ENCODE measurements at regions not wholly inside any gene's neighbourhood (a gene's known extent, or its start where the extent isn't known, plus 50 kb on each side); places are given as distances from the start of the nearest gene placed in this dataset.
"Not testable (repeated sequence)": the region's sequence is repeated elsewhere in the genome, so short reads cannot be mapped to it uniquely, and the experiment has no call there.

DNA sequence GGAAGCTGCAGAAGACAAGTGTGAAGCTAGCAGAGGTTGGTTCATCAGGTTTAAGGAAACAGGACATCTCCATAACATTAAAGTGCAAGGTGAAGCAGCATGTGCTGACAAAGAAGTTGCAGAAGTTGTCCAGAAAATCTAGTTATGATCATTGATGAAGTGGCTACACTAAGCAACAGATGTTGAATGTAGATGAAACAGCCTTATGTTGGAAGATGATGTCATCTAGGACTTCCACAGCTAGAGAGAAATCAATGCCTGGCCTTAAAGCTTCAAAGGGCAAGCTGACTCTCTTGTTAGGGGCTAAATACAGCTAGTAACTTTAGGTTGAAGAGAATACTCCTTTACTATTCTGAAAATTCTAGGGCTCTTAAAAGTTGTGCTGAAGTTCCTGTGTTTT is 340.2 kb upstream of the SOX9 start (continued):
- TF ChIP-seq CBX8 (IDR thresholded peaks at IDR 0.05; ENCODE audit: borderline replicate concordance, low read depth, low read length): no peak
- TF ChIP-seq CTBP2 (IDR thresholded peaks at IDR 0.05; ENCODE audit: borderline replicate concordance, insufficient read depth, insufficient read length, low read length): no peak
- TF ChIP-seq GABPA (IDR thresholded peaks at IDR 0.05; ENCODE audit: borderline replicate concordance, insufficient read depth, low read length): no peak
- no peak for TF ChIP-seq ASH2L (IDR thresholded peaks at IDR 0.05; ENCODE audit: low read length)
- no peak for TF ChIP-seq RBBP5 (IDR thresholded peaks at IDR 0.05; ENCODE audit: borderline replicate concordance, low read depth, low read length)
- no peak for TF ChIP-seq RNF2 (IDR thresholded peaks at IDR 0.05; ENCODE audit: borderline replicate concordance, low read depth, low read length, missing control alignments, poor library complexity, severe bottlenecking)
- TF ChIP-seq FOSL1 (IDR thresholded peaks at IDR 0.05; ENCODE audit: insufficient read depth, low read depth, low read length): no peak

GRCh38 chr17:71782021-71782420 is 338.8 kb upstream of the SOX9 start:
- H3K9me3 ChIP-seq (ENCODE audit: insufficient read depth in 2 of 2, low read depth in 1 of 2, low read length in 1 of 2); POLR2A ChIA-PET (ENCODE audit: partially characterized antibody); H2AFZ ChIP-seq (ENCODE audit: low read length); H4K91ac ChIP-seq (replicated peaks; ENCODE audit: insufficient read length, low read length); H3K27ac ChIP-seq (ENCODE audit: low read depth, low read length); H3K23ac ChIP-seq (ENCODE audit: insufficient read length); H2BK120ac ChIP-seq (replicated peaks; ENCODE audit: low read depth, low read length); H3K4me1 ChIP-seq (replicated peaks in 1 of 4; ENCODE audit: control insufficient read depth in 3 of 4, insufficient read depth in 4 of 4, low read length in 3 of 4); H3K36me3 ChIP-seq (ENCODE audit: control insufficient read depth in 2 of 4, insufficient read depth in 4 of 4, low read length in 3 of 4); H3K4me3 ChIP-seq (ENCODE audit: extremely low read depth in 1 of 4, insufficient read depth in 2 of 4, low read depth in 3 of 4, low read length in 4 of 4); H2BK20ac ChIP-seq (ENCODE audit: low read length); H2AK5ac ChIP-seq (ENCODE audit: low read depth, low read length); FAIRE-seq; H3K27me3 ChIP-seq (replicated peaks in 1 of 4; ENCODE audit: control insufficient read depth in 3 of 4, extremely low read depth in 1 of 4, insufficient read depth in 3 of 4, low read length in 3 of 4); DNase-seq (ENCODE audit: low read depth in 1 of 2, low spot score in 2 of 2); CTCF ChIA-PET (ENCODE audit: partially characterized antibody); H3K9ac ChIP-seq (replicated peaks in 1 of 4; ENCODE audit: extremely low read depth in 1 of 4, low read depth in 3 of 4, low read length in 3 of 4); H3K14ac ChIP-seq (ENCODE audit: insufficient read length); H3K79me2 ChIP-seq (ENCODE audit: control insufficient read depth in 1 of 2, insufficient read depth in 2 of 2, low read length in 2 of 2); H3K4me2 ChIP-seq (ENCODE audit: insufficient read depth in 1 of 2, low read depth in 2 of 2, low read length in 2 of 2); H3K23me2 ChIP-seq (ENCODE audit: low read depth, low read length); H3K18ac ChIP-seq (ENCODE audit: extremely low read depth, low read length); H4K20me1 ChIP-seq (replicated peaks in 1 of 2; ENCODE audit: control insufficient read depth in 1 of 2, insufficient read depth in 2 of 2, low read length in 2 of 2); H4K5ac ChIP-seq (ENCODE audit: insufficient read length, low read depth, low read length); H3K4ac ChIP-seq (replicated peaks; ENCODE audit: insufficient read length, low read depth, low read length); H3K56ac ChIP-seq (replicated peaks; ENCODE audit: insufficient read length, low read depth, low read length); H2BK12ac ChIP-seq (ENCODE audit: low read depth, low read length); H3K79me1 ChIP-seq (ENCODE audit: low read depth, low read length); H2BK15ac ChIP-seq (ENCODE audit: low read length); H4K8ac ChIP-seq (ENCODE audit: extremely low read depth, insufficient read depth, low read length); H2BK5ac ChIP-seq (ENCODE audit: low read depth, low read length): not testable (repeated sequence)
- WGBS, 2 experiments (ENCODE audit: extremely low coverage in 1 of 2, insufficient coverage in 1 of 2, insufficient read length in 1 of 2, insufficient replicate concordance in 2 of 2, low coverage in 1 of 2, low lambda C conversion rate in 2 of 2, missing lambda C conversion rate in 1 of 2): 98% methylated on average over 8 of the region's 8 CpGs; no CpG with 5 or more reads in 1 of the 2 experiments
